HG03159 (cell line): ENCODE measurements at regions not wholly inside any gene's neighbourhood (a gene's known extent, or its start where the extent isn't known, plus 50 kb on each side); places are given as distances from the start of the nearest gene placed in this dataset.
A peak's percentile ranks its signal among the peaks of the same experiment; 100 is the strongest.

ENCODE experiments used
- ATAC-seq: cut with Tn5 transposase; IDR thresholded peaks from one replicate; pipeline ENCODE4 v1.9.1; 2021; ENCODE audit warnings: mild to moderate bottlenecking, moderate library complexity; ENCODE audit not compliant: unreplicated experiment

- ATAC-seq, result no peak
These were observed 115.9 kb downstream of the OMA1 start for GRCh38 chr1:58430421-58431275.

GRCh38 chr1:58426918-58427317 is 119.6 kb downstream of the OMA1 start:
- no peak for ATAC-seq

- no peak for ATAC-seq
These were observed 124.1 kb downstream of the OMA1 start for GRCh38 chr1:58422436-58422835.

GRCh38 chr1:58418283-58419228 is 128.0 kb downstream of the OMA1 start:
- no peak for ATAC-seq

- no peak for ATAC-seq
These were observed 134.4 kb downstream of the OMA1 start for GRCh38 chr1:58412071-58412580.

GRCh38 chr1:58409890-58410289 is 136.6 kb downstream of the OMA1 start:
- no peak for ATAC-seq

GRCh38 chr1:58409336-58409735 is 137.2 kb downstream of the OMA1 start:
- ATAC-seq, result no peak

- no peak for ATAC-seq
These were observed 140.0 kb downstream of the OMA1 start for GRCh38 chr1:58406301-58407071.

GRCh38 chr1:58405660-58406059 is 140.9 kb downstream of the OMA1 start:
- no peak for ATAC-seq

- ATAC-seq, result no peak
These were observed 142.6 kb downstream of the OMA1 start for GRCh38 chr1:58403894-58404293.

GRCh38 chr1:58402444-58402843 is 144.1 kb downstream of the OMA1 start:
- no peak for ATAC-seq

- ATAC-seq, result no peak
These were observed 144.5 kb downstream of the OMA1 start for GRCh38 chr1:58401991-58402390.

GRCh38 chr1:58399176-58399575 is 147.3 kb downstream of the OMA1 start:
- ATAC-seq, result no peak

GRCh38 chr1:58398714-58399113 is 147.8 kb downstream of the OMA1 start:
- no peak for ATAC-seq

GRCh38 chr1:58397187-58397820 is 149.2 kb downstream of the OMA1 start:
- ATAC-seq, result no peak

- ATAC-seq, result no peak
These were observed 150.4 kb downstream of the OMA1 start for GRCh38 chr1:58396150-58396549.

- ATAC-seq, result no peak
These were observed 151.2 kb downstream of the OMA1 start for GRCh38 chr1:58395355-58395754.

GRCh38 chr1:58392083-58392482 is 154.4 kb downstream of the OMA1 start:
- peak; percentile 83 for ATAC-seq

GRCh38 chr1:58391514-58391913 is 155.0 kb downstream of the OMA1 start:
- no peak for ATAC-seq

- ATAC-seq, result no peak
These were observed 155.5 kb downstream of the OMA1 start for GRCh38 chr1:58391056-58391455.
